B cell (primary cell): ENCODE measurements at regions not wholly inside any gene's neighbourhood (a gene's known extent, or its start where the extent isn't known, plus 50 kb on each side); places are given as distances from the start of the nearest gene placed in this dataset.

Experiments
- EZH2 ChIP-seq: IDR thresholded peaks from 2 replicates; pipeline ENCODE4 v1.6.1; 2012; ENCODE audit warnings: borderline replicate concordance, low read depth, mild to moderate bottlenecking, moderate library complexity, low read length; ENCODE audit not compliant: insufficient read depth, poor library complexity, severe bottlenecking
- TF ChIP-seq, protein P1 (sequence below): fragments of 200-600 bp; IDR thresholded peaks from one replicate; pipeline ENCODE4 v1.8.0; 2022; ENCODE audit warnings: antibody characterized with exemption, mild to moderate bottlenecking

DNA sequence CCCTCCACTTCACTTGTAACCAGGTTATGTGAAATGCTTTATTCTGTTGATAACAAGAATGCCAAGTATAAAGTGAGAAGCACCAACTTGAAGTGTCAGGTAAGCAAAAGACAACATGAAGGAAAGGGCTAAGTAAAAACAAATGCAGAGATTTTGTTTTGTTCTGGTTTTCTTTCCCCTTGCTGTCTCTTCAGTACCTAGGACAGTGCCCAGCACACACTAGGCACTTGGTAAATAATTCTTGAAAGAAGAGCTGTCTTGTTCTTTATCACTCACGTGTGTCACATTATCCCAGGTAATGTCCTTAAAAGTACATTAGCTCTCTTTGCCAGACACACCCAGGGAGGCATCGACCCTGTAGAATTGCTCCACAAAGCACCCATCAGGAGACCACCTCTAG is 350.0 kb upstream of the IRAK1BP1 start:
- TF ChIP-seq EZH2, result no peak
- TF ChIP-seq, protein P1, sequence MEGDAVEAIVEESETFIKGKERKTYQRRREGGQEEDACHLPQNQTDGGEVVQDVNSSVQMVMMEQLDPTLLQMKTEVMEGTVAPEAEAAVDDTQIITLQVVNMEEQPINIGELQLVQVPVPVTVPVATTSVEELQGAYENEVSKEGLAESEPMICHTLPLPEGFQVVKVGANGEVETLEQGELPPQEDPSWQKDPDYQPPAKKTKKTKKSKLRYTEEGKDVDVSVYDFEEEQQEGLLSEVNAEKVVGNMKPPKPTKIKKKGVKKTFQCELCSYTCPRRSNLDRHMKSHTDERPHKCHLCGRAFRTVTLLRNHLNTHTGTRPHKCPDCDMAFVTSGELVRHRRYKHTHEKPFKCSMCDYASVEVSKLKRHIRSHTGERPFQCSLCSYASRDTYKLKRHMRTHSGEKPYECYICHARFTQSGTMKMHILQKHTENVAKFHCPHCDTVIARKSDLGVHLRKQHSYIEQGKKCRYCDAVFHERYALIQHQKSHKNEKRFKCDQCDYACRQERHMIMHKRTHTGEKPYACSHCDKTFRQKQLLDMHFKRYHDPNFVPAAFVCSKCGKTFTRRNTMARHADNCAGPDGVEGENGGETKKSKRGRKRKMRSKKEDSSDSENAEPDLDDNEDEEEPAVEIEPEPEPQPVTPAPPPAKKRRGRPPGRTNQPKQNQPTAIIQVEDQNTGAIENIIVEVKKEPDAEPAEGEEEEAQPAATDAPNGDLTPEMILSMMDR, result no peak
